HepG2 (cell line): ENCODE measurements at regions not wholly inside any gene's neighbourhood (a gene's known extent, or its start where the extent isn't known, plus 50 kb on each side); places are given as distances from the start of the nearest gene placed in this dataset.

Experiments used
- JUNB ChIP-seq: sonication (generic); formaldehyde crosslinking; IDR thresholded peaks from 2 replicates; pipeline ENCODE4 v1.8.0; 2022; ENCODE audit warnings: missing genetic modification reagents, mild to moderate bottlenecking, borderline replicate concordance
- POGZ ChIP-seq: sonication (generic); formaldehyde crosslinking; IDR thresholded peaks from 2 replicates; pipeline ENCODE4 v1.4.0; 2020; ENCODE audit warnings: mild to moderate bottlenecking, missing genetic modification reagents
- POLR2AphosphoS5 ChIP-seq: IDR thresholded peaks from 2 replicates; pipeline ENCODE4 v1.6.1; 2012; ENCODE audit warnings: low read depth, low read length
- ZBTB33 ChIP-seq: sonication (generic); formaldehyde crosslinking; IDR thresholded peaks from 2 replicates; pipeline ENCODE4 v1.4.0; 2020; ENCODE audit warnings: missing genetic modification reagents
- ZNF552 ChIP-seq: sonication (generic); formaldehyde crosslinking; IDR thresholded peaks from 2 replicates; pipeline ENCODE4 v1.9.0; 2022; ENCODE audit warnings: missing genetic modification reagents, mild to moderate bottlenecking, borderline replicate concordance

- TF ChIP-seq ZNF552 (CRISPR knock-in tag) (no peak), POLR2AphosphoS5 (no peak), JUNB (CRISPR knock-in tag) (no peak), ZBTB33 (CRISPR knock-in tag) (no peak), POGZ (CRISPR knock-in tag) (no peak)
These were observed 2112.9 kb downstream of the NCAM2 start for GRCh38 chr21:23111070-23111600.
